Spleen (tissue), 7 donors: ENCODE measurements at regions not wholly inside any gene's neighbourhood (a gene's known extent, or its start where the extent isn't known, plus 50 kb on each side); places are given as distances from the start of the nearest gene placed in this dataset.

Experiments used
- CTCF ChIP-seq, 11 experiments: fragments of 200-600 bp in 7 of 11; fragments of 450-650 bp in 4 of 11; sonication (generic) in 4 of 11; IDR thresholded peaks in 8 of 11; conservative IDR thresholded peaks in 3 of 11; 1 replicate in 7 of 11; 2 replicates in 4 of 11; pipeline versions ENCODE4 v1.4.0 to v1.8.0; 2016 to 2021; ENCODE audit warnings: antibody characterized with exemption in 11 of 11, inconsistent platforms in 4 of 11, mild to moderate bottlenecking in 1 of 11
- POLR2A ChIP-seq, 3 donors: fragments of 450-650 bp; IDR thresholded peaks; one replicate each; pipeline ENCODE4 v1.5.1; 2017; ENCODE audit warnings: antibody characterized with exemption in 3 of 3, mild to moderate bottlenecking in 1 of 3
- donor health status: DM: no; HTN: no; CAD: no; lungs with moderate emphysema.
- donor health status: DM: no; HTN: no; CAD: no.
- donor health status: DM: no; HTN: no; CAD: no.

DNA sequence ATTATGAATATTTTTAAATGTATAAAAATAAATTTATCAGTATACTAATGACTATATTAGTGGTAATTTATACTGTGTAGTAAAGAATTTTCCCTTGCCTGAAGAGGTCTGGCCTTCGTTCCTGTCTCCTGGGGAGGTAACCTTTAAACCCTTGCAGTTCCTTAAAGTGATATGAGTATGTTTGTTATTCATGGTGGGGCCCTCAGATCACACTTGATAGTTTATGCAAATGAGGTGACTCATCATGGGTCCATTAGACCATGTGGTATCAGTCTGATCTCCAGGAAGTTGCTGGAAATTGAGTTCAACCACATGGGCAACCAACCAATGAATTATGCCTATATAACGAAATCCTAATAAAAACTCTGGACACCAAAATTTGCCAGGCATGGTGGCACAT, 904.1 kb downstream of the RPA4 start:
- TF ChIP-seq CTCF (IDR thresholded peaks at IDR 0.05 in 8 of 11, conservative IDR thresholded peaks at IDR 0.05 in 3 of 11) = no peak
- TF ChIP-seq POLR2A (IDR thresholded peaks at IDR 0.05) = no peak
